ENCODE measurements at regions not wholly inside any gene's neighbourhood (a gene's known extent, or its start where the extent isn't known, plus 50 kb on each side); places are given as distances from the start of the nearest gene placed in this dataset.
"Not testable (repeated sequence)": the region's sequence is repeated elsewhere in the genome, so short reads cannot be mapped to it uniquely, and the experiment has no call there.

- FAIRE-seq: no peak
- no peak for DNase-seq (ENCODE audit: low spot score)
These were observed 452.1 kb upstream of the RASGRP1 start for GRCh38 chr15:39016706-39017105.

- no peak for FAIRE-seq
- no peak for DNase-seq (ENCODE audit: low spot score)
These were observed 454.4 kb upstream of the RASGRP1 start for GRCh38 chr15:39018966-39019365.

DNA sequence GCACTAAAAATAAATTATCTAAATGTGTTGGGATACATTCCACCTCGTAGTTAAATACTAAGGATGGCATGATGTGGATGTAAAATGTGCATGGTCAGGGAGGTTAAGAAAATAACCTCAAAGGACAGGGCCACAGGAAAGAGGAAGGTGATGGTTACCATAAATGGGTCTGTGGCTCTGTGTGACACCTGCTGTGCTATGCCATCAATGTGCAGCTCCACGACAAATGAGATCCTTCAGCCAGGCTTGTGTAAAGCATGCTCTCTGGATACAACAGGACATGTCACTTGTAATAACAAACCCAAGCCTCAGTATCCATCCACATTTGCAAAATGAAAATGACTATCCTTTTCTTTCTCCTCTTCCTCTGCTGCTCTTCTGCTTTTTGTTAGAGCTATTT is 456.7 kb upstream of the RASGRP1 start:
- FAIRE-seq: no peak

DNA sequence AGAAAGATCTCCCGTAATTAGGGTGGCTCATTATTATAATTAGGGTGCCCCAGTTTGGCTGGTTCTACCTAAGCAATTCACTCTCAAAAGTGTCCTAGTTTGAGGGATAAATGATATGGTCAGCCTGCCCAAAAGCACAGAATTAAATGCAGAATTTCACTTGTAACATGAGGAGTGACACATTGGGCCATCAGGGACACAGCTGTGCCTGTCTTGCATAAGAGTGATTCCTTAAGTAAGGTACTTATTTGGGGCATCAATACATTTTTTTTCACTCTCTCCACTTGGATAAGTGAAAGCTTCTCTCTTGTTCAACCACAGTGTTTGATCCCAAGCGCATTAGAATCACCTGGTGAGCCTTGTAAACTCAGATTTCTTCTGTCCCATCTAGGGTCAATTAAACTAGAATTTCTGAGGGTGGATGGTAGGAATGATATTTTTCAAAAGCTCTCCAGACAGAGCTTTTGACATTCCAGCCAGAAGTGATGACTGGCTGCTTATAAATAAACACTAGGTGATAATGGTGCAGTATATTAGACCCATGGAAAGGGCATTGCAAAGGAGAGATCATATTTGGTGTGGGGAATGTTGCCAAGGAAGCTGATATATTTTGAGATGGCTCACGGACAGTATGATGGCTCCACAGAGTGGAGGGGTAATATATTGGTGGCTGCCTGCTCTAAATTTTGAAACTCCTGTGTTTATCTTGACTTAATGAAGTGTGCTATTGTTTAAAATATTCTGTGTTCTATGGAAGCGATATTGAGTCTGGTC is 458.1 kb upstream of the RASGRP1 start:
- no peak for FAIRE-seq
- DNase-seq (ENCODE audit: low spot score): no peak

More for the DNA sequence above, 456.7 kb upstream of the RASGRP1 start:
- no peak for DNase-seq (ENCODE audit: low spot score)

DNA sequence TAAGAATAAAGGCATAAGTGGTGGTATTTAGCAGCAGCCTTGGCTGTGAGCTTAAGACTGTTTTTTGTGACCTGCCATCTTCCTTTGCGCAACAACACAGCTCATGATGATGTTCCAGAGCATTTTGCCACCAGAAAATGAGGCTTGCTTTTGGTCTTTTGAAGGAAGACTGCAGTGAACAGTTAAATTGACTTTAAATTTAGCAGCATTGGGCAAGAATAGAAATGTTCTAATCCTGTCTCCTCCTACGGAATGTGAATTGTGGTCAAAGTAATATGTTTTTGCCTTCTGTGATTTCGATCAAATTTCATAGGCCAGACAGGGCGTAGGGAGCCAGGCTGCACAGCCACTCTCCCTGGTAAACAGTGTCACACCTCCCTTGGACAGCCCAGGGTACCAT is 460.7 kb upstream of the RASGRP1 start:
- FAIRE-seq (no peak), DNase-seq (ENCODE audit: low spot score) (no peak)

GRCh38 chr15:39025881-39026280 is 461.3 kb upstream of the RASGRP1 start:
- FAIRE-seq: no peak

DNA sequence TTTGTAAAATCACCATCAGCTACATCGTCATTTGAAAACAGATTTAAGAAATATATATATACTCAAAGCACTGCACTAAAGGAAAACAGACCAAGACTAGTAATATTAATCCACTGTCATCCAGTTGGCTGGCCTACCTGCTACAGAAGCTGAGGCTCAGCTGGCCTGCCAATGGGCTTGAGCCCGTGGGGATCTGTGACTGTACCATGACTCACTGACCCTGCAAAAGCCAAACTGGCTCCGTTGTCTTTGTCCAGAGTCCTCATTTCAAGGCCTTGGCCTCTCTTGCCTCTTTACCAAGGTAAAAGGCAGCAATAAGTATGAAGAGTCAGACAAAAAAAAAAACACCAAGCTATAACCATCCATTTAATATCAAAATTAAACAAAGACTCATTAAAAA is 463.5 kb upstream of the RASGRP1 start:
- FAIRE-seq (no peak), DNase-seq (ENCODE audit: low spot score) (peak; percentile 20)

More at GRCh38 chr15:39025881-39026280, 461.3 kb upstream of the RASGRP1 start:
- no peak for DNase-seq (ENCODE audit: low spot score)

- no peak for FAIRE-seq
These were observed 465.1 kb upstream of the RASGRP1 start for GRCh38 chr15:39029741-39030140.

DNA sequence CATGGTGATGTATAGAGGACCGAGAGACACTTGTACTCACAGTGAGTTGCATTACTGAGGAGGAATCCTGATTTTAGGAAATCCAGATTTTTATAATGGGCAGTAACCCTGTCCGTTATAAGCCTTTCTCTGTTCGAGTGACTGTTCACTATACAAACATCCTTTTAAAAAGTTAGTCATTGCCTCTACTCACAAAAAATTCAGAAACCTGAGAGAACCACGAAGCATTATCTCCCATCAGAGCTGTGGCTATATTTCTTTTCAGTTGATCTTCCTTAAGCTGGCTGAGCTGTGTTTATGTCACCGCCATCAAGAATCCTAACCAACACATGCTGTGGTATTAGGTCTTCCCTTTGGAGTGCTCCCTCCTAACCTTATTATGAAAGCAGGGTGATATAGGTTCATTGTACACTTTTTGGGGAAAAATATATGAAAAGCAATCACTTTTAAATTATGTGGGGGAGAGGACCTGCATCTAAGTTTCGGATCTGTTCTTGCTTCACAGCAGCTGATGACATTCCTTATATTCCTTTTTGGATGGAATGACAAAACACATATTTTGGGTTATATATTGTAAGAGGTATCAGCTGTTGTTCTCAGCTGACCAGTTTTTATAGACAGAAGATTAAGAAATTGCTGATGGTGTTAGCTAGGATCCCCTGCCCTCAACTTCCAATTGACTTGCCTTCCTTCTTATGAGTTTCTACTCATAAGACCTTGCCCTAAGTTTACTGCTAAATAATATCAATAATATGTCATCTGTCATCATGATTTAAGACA is 465.9 kb upstream of the RASGRP1 start:
- DNase-seq (ENCODE audit: low spot score) (no peak), FAIRE-seq (no peak)

More at GRCh38 chr15:39029741-39030140, 465.1 kb upstream of the RASGRP1 start:
- no peak for DNase-seq (ENCODE audit: low spot score)

DNA sequence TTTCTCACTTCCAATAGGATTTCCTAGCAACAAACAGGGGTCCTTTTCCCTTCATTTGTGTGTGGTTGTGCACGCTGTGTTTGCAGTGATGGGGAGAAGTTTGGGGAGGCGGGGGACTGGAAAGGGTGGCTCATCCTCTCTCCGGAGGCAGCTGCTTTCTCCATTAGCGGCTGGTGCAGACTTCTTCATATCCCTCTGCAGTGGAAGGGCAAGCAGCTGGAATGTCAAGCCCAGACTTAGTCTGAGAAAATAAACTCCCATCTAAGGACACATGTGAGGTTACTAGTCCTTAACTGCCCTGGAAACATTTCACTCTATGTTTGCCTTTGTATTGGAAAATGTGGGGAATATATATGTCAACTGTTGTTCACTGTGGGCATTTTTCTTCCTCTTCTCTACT is 467.0 kb upstream of the RASGRP1 start:
- no peak for FAIRE-seq
- DNase-seq (ENCODE audit: low spot score): no peak

DNA sequence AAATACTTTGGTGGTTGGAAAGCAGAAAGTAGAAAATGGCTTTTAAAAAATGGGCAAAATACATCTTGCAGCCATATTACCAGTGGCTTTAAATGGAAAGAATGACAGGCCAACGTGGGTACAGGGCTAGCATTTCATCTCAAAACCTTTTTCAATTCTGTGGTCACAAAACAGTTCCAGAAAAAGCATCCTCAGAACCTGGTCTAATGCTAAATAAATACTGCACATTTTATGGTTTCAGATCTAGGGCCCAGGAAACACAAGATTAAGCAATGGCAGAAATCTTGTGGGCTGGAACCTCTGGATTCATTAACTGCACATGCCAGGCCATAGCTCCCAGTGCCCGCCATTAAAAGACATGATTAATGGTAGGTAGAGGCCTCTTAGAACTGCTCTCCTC is 470.2 kb upstream of the RASGRP1 start:
- no peak for FAIRE-seq
- DNase-seq (ENCODE audit: low spot score): no peak

- not testable (repeated sequence) for FAIRE-seq; DNase-seq (ENCODE audit: low spot score)
These were observed 473.0 kb upstream of the RASGRP1 start for GRCh38 chr15:39037611-39038010.

- FAIRE-seq: no peak
- no peak for DNase-seq (ENCODE audit: low spot score)
These were observed 476.2 kb upstream of the RASGRP1 start for GRCh38 chr15:39040861-39041260.

DNA sequence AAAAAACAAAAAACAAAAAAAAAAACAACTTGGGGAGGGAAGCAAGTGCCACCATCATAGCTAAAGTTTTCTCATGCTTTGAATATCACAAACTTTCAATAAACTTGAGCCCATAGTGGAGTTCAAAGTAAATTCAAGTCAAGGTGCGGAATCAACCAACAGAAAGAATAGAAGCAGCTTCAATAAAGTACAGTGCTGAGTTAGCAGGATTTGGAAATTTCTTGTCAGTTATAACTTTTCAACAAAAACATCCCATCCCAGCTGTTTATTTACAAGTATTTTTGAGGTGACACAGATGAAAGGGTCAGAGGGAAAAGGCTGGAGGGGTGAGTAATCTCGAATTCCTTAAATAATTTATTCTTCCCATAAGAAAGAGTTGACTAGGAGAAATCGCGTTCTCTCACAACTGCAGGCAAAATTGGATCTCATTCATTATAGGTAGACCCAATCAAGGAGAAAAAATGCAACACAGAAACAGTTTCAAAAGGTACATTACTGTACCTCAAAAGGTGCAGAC is 477.4 kb upstream of the RASGRP1 start:
- DNase-seq (ENCODE audit: low spot score) (no peak), FAIRE-seq (no peak)

GRCh38 chr15:39051626-39052322 is 487.2 kb upstream of the RASGRP1 start:
- FAIRE-seq (no peak), DNase-seq (ENCODE audit: low spot score) (no peak)

DNA sequence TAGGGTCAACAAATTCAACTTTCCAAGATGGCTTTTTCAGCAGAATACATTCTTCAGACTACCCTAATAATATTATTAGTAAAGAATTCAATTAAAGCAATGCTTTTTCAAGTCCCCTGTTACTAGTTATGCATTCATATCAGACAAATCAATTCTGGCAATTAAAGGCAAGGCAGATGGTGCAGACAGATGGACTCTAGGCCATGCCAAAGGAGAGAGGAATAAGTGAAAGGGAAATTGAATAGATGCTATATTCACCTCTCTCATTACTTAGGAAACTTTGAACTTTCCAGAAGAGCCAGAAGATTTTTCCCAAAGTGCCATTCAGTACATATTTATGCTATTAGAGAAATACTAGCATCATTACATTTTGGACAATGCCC is 487.7 kb upstream of the RASGRP1 start:
- no peak for DNase-seq (ENCODE audit: low spot score)
- FAIRE-seq: no peak

GRCh38 chr15:39053480-39053879 is 488.9 kb upstream of the RASGRP1 start:
- DNase-seq (ENCODE audit: low spot score) (no peak), FAIRE-seq (no peak)

- FAIRE-seq (no peak), DNase-seq (ENCODE audit: low spot score) (no peak)
These were observed 489.6 kb upstream of the RASGRP1 start for GRCh38 chr15:39054128-39054732.

- no peak for FAIRE-seq
- DNase-seq (ENCODE audit: low spot score): no peak
These were observed 491.7 kb upstream of the RASGRP1 start for GRCh38 chr15:39056357-39056756.

DNA sequence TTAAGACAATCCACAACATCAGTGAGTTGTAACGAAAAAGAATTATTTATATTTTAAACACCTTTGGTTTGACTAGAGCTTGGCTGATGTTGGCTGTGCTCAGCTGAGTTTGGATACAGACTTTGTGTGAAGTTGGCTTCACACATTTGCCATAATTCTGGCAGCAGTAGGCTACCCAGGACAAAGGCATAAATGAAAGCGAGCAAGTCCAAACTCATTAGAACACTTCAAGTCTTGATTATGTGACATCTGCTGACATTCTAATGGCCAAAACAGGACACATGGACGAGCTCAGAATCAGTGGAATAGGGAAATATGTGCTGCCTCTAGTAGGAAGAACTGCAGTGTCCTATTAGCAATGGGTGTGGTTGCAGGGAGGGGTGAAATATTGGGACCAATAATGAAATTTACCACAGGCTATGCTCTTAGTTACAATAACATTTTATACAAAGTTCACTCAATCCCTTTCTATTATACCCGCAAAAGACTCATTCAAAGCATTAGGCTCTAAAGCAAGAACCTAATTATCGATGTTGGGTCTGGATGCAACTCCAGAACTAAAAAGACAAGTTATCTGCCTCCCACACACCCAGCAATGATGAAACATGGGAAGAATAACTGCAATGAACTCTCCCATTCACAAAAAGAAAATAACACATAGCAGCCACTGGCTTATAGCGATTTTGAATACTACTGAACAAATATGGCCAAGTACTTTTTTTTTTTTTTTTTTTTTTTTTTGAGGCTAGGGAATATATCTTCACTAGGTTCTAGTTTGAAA is 493.9 kb upstream of the RASGRP1 start:
- FAIRE-seq (no peak), DNase-seq (ENCODE audit: low spot score) (no peak)

GRCh38 chr15:39059917-39060316 is 495.3 kb upstream of the RASGRP1 start:
- FAIRE-seq (no peak), DNase-seq (ENCODE audit: low spot score) (no peak)
